ENCODE measurements at regions not wholly inside any gene's neighbourhood (a gene's known extent, or its start where the extent isn't known, plus 50 kb on each side); places are given as distances from the start of the nearest gene placed in this dataset.

GRCh38 chr7:142571581-142571980, 177.7 kb upstream of the PRSS1 start:
- TF ChIP-seq JUNB (IDR thresholded peaks at IDR 0.05; ENCODE audit: unreplicated experiment) (no peak), ZNF331 (CRISPR knock-in tag; IDR thresholded peaks at IDR 0.05; ENCODE audit: low read depth) (no peak), POLR2AphosphoS5 (IDR thresholded peaks at IDR 0.05; ENCODE audit: low read depth) (no peak), NANOG (IDR thresholded peaks at IDR 0.05; ENCODE audit: borderline replicate concordance) (no peak), EZH2phosphoT487 (IDR thresholded peaks at IDR 0.05; ENCODE audit: unreplicated experiment) (no peak), ZNF114 (CRISPR knock-in tag; IDR thresholded peaks at IDR 0.05) (no peak), ETS1 (IDR thresholded peaks at IDR 0.05) (no peak), ZNF462 (CRISPR knock-in tag; IDR thresholded peaks at IDR 0.05) (no peak)
- Mint-ChIP-seq H3K36me3 (ENCODE audit: low read depth) (peaks cover 3% of the 10 kb centered on the region; the same call in 2 of the 3 replicates), H3K4me3 (no peak overlapping the region), H3K9me3 (peaks cover 17% of the 10 kb centered on the region), H3K4me1 (peaks cover 2% of the 10 kb centered on the region; the same call in 1 of the 3 replicates), H3K27me3 (ENCODE audit: insufficient read depth, low read depth, poor library complexity) (peaks cover 6% of the 10 kb centered on the region), H3K27ac (no peak overlapping the region)
- Histone ChIP-seq H4K20me1 (replicated peaks; ENCODE audit: insufficient read depth) (no peaks in the 10 kb centered on the region), H3K4me1 (ENCODE audit: insufficient read depth) (no peaks in the 10 kb centered on the region), H3K9me2 (ENCODE audit: insufficient read depth) (peaks cover 9% of the 10 kb centered on the region; the same call in 1 of the 2 replicates), H3K4me3 (no peak overlapping the region), H3K27ac (ENCODE audit: low read depth) (no peak overlapping the region), H2AFZ (no peak overlapping the region), H3K36me3 (ENCODE audit: insufficient read depth) (no peaks in the 10 kb centered on the region), H3F3A (replicated peaks; ENCODE audit: low read depth) (no peaks in the 10 kb centered on the region), H3K4me2 (no peak overlapping the region), H3K27me3 (ENCODE audit: insufficient read depth) (no peaks in the 10 kb centered on the region), H3K79me2 (replicated peaks; ENCODE audit: insufficient read depth) (no peaks in the 10 kb centered on the region)
- no peak for DNase-seq (ENCODE audit: low spot score)
- no peak for ATAC-seq

Data from GM23338 (cell line).